OCI-LY1 (cell line): ENCODE measurements at regions not wholly inside any gene's neighbourhood (a gene's known extent, or its start where the extent isn't known, plus 50 kb on each side); places are given as distances from the start of the nearest gene placed in this dataset.
"Not testable (repeated sequence)": the region's sequence is repeated elsewhere in the genome, so short reads cannot be mapped to it uniquely, and the experiment has no call there.

Experiments used
- H2AFZ ChIP-seq: fragments of 200-600 bp; sonication (generic), shearing (Covaris generic); 2 replicates; pipeline ENCODE4 v1.6.0; 2014; ENCODE audit warnings: antibody characterized with exemption, mild to moderate bottlenecking, low read length
- H3F3A ChIP-seq: fragments of 200-600 bp; sonication (generic), shearing (Covaris generic); 2 replicates; pipeline ENCODE4 v1.6.0; 2014; ENCODE audit warnings: mild to moderate bottlenecking, antibody characterized with exemption, low read length, moderate library complexity; ENCODE audit not compliant: insufficient read depth
- H3K27ac ChIP-seq: fragments of 200-600 bp; sonication (generic); 2 replicates; pipeline ENCODE4 v1.5.1; 2014; ENCODE audit warnings: low read length, mixed run types, mild to moderate bottlenecking, low read depth; ENCODE audit not compliant: poor library complexity, severe bottlenecking
- H3K27me3 ChIP-seq: fragments of 200-600 bp; sonication (generic); 2 replicates; pipeline ENCODE4 v1.6.0; 2014; ENCODE audit warnings: antibody characterized with exemption, mild to moderate bottlenecking, low read length, moderate library complexity; ENCODE audit not compliant: insufficient read depth
- H3K36me3 ChIP-seq: fragments of 200-600 bp; sonication (generic); 2 replicates; pipeline ENCODE4 v1.6.1; 2014; ENCODE audit warnings: mild to moderate bottlenecking, antibody characterized with exemption, low read length, moderate library complexity, mixed read lengths; ENCODE audit not compliant: insufficient read depth
- H3K4me1 ChIP-seq: fragments of 200-600 bp; sonication (generic); 2 replicates; pipeline ENCODE4 v1.5.1; 2014; ENCODE audit warnings: mild to moderate bottlenecking, low read length, moderate library complexity; ENCODE audit not compliant: insufficient read depth, severe bottlenecking
- H3K4me2 ChIP-seq: fragments of 200-600 bp; sonication (generic), shearing (Covaris generic); 2 replicates; pipeline ENCODE4 v1.6.1; 2014; ENCODE audit warnings: low read length
- H3K4me3 ChIP-seq: fragments of 200-600 bp; sonication (generic); 2 replicates; pipeline ENCODE4 v1.5.1; 2014; ENCODE audit warnings: low read length, low read depth, mild to moderate bottlenecking, mixed read lengths; ENCODE audit not compliant: poor library complexity, severe bottlenecking
- H3K79me2 ChIP-seq: fragments of 200-600 bp; shearing (Covaris generic); 2 replicates; pipeline ENCODE4 v1.6.1; 2016; ENCODE audit warnings: mixed run types, low read length, mixed read lengths; ENCODE audit not compliant: insufficient read depth
- H3K9ac ChIP-seq: fragments of 200-600 bp; sonication (generic), shearing (Covaris generic); 2 replicates; pipeline ENCODE4 v1.6.1; 2014; ENCODE audit warnings: mild to moderate bottlenecking, low read length, mixed read lengths
- H3K9me2 ChIP-seq: fragments of 200-600 bp; sonication (generic), shearing (Covaris generic); 2 replicates; pipeline ENCODE4 v1.6.1; 2014; ENCODE audit warnings: low read depth, mild to moderate bottlenecking, low read length, mixed read lengths
- H3K9me3 ChIP-seq: fragments of 200-600 bp; shearing (Covaris generic); 2 replicates; pipeline ENCODE4 v1.6.1; 2014; ENCODE audit warnings: low read length, mixed read lengths
- H4K20me1 ChIP-seq: fragments of 200-600 bp; sonication (generic), shearing (Covaris generic); 2 replicates; pipeline ENCODE4 v1.6.0; 2016; ENCODE audit warnings: mild to moderate bottlenecking, low read length; ENCODE audit not compliant: insufficient read depth
- EZH2 ChIP-seq: fragments of 200-600 bp; sonication (generic), shearing (Covaris generic); IDR thresholded peaks from 2 replicates; pipeline ENCODE4 v1.8.0; 2017; ENCODE audit warnings: borderline replicate concordance, mixed run types, mild to moderate bottlenecking, antibody characterized with exemption, low read length, moderate library complexity, mixed read lengths
- TF ChIP-seq, protein P1 (sequence below): fragments of 200-600 bp; sonication (generic), shearing (Covaris generic); IDR thresholded peaks from 2 replicates; pipeline ENCODE4 v1.5.1; 2017; ENCODE audit warnings: mild to moderate bottlenecking, antibody characterized with exemption, low read length, moderate library complexity, mixed read lengths

DNA sequence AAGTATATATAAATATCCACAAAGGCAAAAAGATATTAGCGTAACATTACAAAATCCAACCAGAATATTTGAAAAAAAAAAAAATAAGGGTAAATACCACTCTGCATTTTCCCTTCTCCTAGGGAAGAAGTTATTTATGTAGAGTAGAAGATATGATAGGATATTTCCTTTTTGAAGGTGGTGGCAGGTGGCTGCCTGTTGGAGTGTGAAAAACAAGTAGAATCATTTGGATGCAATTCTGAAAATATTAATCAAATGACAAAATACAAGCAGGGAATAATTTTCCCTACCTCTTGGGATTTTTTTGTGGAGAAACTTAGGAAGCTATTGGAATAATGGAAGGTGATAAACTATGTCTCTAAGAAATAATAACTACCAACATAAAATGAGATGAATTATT lies 62.5 kb upstream of the OGFRL1 start:
- Histone ChIP-seq H3K79me2 (no peaks in the 10 kb centered on the region), H3K4me1 (no peaks in the 10 kb centered on the region)
- TF ChIP-seq EZH2, result no peak
- TF ChIP-seq, protein P1, sequence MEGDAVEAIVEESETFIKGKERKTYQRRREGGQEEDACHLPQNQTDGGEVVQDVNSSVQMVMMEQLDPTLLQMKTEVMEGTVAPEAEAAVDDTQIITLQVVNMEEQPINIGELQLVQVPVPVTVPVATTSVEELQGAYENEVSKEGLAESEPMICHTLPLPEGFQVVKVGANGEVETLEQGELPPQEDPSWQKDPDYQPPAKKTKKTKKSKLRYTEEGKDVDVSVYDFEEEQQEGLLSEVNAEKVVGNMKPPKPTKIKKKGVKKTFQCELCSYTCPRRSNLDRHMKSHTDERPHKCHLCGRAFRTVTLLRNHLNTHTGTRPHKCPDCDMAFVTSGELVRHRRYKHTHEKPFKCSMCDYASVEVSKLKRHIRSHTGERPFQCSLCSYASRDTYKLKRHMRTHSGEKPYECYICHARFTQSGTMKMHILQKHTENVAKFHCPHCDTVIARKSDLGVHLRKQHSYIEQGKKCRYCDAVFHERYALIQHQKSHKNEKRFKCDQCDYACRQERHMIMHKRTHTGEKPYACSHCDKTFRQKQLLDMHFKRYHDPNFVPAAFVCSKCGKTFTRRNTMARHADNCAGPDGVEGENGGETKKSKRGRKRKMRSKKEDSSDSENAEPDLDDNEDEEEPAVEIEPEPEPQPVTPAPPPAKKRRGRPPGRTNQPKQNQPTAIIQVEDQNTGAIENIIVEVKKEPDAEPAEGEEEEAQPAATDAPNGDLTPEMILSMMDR, result no peak

DNA sequence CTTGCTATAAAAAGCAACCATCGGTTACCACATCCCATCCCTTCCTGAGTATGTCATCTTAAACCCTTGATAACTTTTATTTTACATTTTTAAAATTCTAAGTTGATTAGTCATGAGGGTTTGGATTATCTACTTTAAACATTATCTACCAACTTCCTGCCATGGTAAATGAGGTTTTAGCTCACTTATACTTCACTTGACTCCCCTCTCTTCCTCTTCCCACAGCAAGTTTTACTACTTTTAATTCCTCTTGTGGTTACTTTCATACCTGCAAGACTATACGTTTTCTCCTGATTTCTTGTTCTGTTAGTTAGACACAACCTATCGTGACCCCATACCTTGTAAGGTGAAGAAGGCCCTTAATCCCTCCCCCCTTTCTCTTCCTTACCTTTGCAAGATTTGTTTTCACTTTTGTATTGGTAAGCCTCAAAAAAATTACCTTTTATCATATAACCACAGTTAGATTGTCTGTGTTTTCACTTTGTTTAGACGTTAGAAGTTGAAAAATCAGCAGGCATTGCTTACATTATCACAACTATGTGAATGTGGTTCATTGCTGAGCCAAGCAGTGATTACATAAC lies 60.1 kb upstream of the OGFRL1 start:
- Histone ChIP-seq H4K20me1 (no peaks in the 10 kb centered on the region), H3K27ac (no peak overlapping the region), H3K9me2 (no peaks in the 10 kb centered on the region), H3K27me3 (no peaks in the 10 kb centered on the region), H3K4me3 (no peak overlapping the region), H3F3A (no peaks in the 10 kb centered on the region), H2AFZ (no peak overlapping the region), H3K9ac (no peak overlapping the region), H3K4me2 (no peak overlapping the region), H3K36me3 (no peaks in the 10 kb centered on the region), H3K9me3 (no peaks in the 10 kb centered on the region), H3K79me2 (no peaks in the 10 kb centered on the region), H3K4me1 (no peaks in the 10 kb centered on the region)
- TF ChIP-seq, protein P1, result no peak
- TF ChIP-seq EZH2, result no peak

More for the DNA sequence above, 62.5 kb upstream of the OGFRL1 start:
- no peaks in the 10 kb centered on the region for H3K36me3 ChIP-seq
- H3K9me3 ChIP-seq, result no peaks in the 10 kb centered on the region
- no peak overlapping the region for H3K9ac ChIP-seq
- H3K4me3 ChIP-seq, result no peak overlapping the region
- no peaks in the 10 kb centered on the region for H3K9me2 ChIP-seq
- no peaks in the 10 kb centered on the region for H3F3A ChIP-seq
- no peak overlapping the region for H3K27ac ChIP-seq
- no peak overlapping the region for H2AFZ ChIP-seq
- H4K20me1 ChIP-seq, result no peaks in the 10 kb centered on the region
- H3K27me3 ChIP-seq, result no peaks in the 10 kb centered on the region
- H3K4me2 ChIP-seq, result no peak overlapping the region

DNA sequence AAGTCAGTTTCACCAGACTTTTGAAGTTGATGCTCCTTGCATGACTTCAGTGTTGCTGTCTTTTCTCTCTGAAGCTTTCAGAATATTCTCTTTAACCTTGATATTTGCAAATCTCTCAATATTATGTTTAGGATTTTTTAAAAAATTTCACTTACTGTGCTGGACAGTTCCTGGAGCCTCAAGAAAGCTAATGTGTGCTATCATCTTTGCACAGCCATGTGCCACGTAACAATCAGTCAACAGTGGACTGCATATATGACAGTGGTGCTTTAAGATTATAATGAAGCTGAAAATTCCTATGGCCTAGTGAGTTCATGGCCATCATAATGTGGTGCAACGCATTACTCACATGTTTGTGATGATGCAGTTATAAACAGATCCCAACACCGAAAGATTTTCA lies 59.1 kb upstream of the OGFRL1 start:
- Histone ChIP-seq H3K4me2 (no peak overlapping the region), H3K79me2 (no peaks in the 10 kb centered on the region), H3K4me3 (no peak overlapping the region), H3K9ac (no peak overlapping the region), H3K9me2 (no peaks in the 10 kb centered on the region), H2AFZ (no peak overlapping the region), H3K4me1 (no peaks in the 10 kb centered on the region), H3K36me3 (no peaks in the 10 kb centered on the region), H3K27me3 (no peaks in the 10 kb centered on the region), H3K27ac (no peak overlapping the region), H4K20me1 (no peaks in the 10 kb centered on the region), H3K9me3 (no peaks in the 10 kb centered on the region), H3F3A (no peaks in the 10 kb centered on the region)
- TF ChIP-seq, protein P1, result no peak
- no peak for TF ChIP-seq EZH2

DNA sequence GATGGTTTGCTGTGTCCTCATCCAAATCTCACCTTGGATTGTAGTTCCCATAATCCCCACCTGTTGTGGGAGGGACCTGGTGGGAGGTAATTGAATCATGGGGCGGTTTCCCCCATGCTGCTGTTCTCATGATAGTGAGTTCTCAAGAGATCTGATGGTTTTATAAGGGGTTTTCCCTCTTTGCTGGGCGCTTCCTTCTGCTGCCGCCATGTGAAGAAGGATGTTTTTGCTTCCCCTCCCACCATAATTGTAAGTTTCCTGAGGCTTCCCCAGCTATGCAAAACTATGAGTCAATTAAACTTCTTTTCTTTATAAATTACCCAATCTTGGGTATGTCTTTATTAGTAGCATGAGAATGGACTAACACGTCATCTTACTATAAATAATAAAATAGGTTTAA lies 55.7 kb upstream of the OGFRL1 start:
- not testable (repeated sequence) for H3F3A ChIP-seq, H3K27me3 ChIP-seq, H3K79me2 ChIP-seq, H2AFZ ChIP-seq, H3K4me3 ChIP-seq, H3K4me1 ChIP-seq, H3K36me3 ChIP-seq, H3K27ac ChIP-seq, H3K9me2 ChIP-seq, H4K20me1 ChIP-seq, H3K9me3 ChIP-seq, H3K4me2 ChIP-seq, H3K9ac ChIP-seq
